HL-60/S4 treated with retinoic acid at 250 ng/mL for 4 days and 3 days (cell line): ENCODE measurements at regions not wholly inside any gene's neighbourhood (a gene's known extent, or its start where the extent isn't known, plus 50 kb on each side); places are given as distances from the start of the nearest gene placed in this dataset.

ENCODE experiments used
- in situ Hi-C: fragments of 300-500 bp; cut with MboI; formaldehyde crosslinking; loops from 2 replicates; pipeline ENCODE4 v1.7.0; 2022; ENCODE audit warnings: low sequenced_read_pairs

- in situ Hi-C loops: no loop called here
Observed at GRCh38 chr2:221096706-221097567, 475.2 kb downstream of the EPHA4 start.

- in situ Hi-C loops: no loop called here
Observed at GRCh38 chr2:221097568-221097915, 474.6 kb downstream of the EPHA4 start.

GRCh38 chr2:221097949-221098348, 474.2 kb downstream of the EPHA4 start:
- in situ Hi-C loops: no loop called here

- in situ Hi-C loops: no loop called here
Observed at GRCh38 chr2:221100467-221101089, 471.5 kb downstream of the EPHA4 start.

- in situ Hi-C loops: no loop called here
Observed at GRCh38 chr2:221102896-221103688, 469.0 kb downstream of the EPHA4 start.

GRCh38 chr2:221103930-221104329, 468.2 kb downstream of the EPHA4 start:
- in situ Hi-C loops: no loop called here

- in situ Hi-C loops: no loop called here
Observed at GRCh38 chr2:221104361-221104811, 467.7 kb downstream of the EPHA4 start.

GRCh38 chr2:221106241-221106640, 465.9 kb downstream of the EPHA4 start:
- in situ Hi-C loops: no loop called here

GRCh38 chr2:221107424-221107823, 464.7 kb downstream of the EPHA4 start:
- in situ Hi-C loops: no loop called here

- in situ Hi-C loops: no loop called here
Observed at GRCh38 chr2:221109552-221109951, 462.6 kb downstream of the EPHA4 start.

- in situ Hi-C loops: no loop called here
Observed at GRCh38 chr2:221111739-221112138, 460.4 kb downstream of the EPHA4 start.

GRCh38 chr2:221112744-221113143, 459.4 kb downstream of the EPHA4 start:
- in situ Hi-C loops: no loop called here

- in situ Hi-C loops: no loop called here
Observed at GRCh38 chr2:221115944-221116343, 456.2 kb downstream of the EPHA4 start.

GRCh38 chr2:221120643-221121042, 451.5 kb downstream of the EPHA4 start:
- in situ Hi-C loops: no loop called here

- in situ Hi-C loops: no loop called here
Observed at GRCh38 chr2:221123396-221123795, 448.7 kb downstream of the EPHA4 start.

- in situ Hi-C loops: no loop called here
Observed at GRCh38 chr2:221124532-221125240, 447.4 kb downstream of the EPHA4 start.

- in situ Hi-C loops: no loop called here
Observed at GRCh38 chr2:221125691-221126090, 446.4 kb downstream of the EPHA4 start.

GRCh38 chr2:221129657-221130056, 442.4 kb downstream of the EPHA4 start:
- in situ Hi-C loops: no loop called here

- in situ Hi-C loops: no loop called here
Observed at GRCh38 chr2:221130431-221130830, 441.7 kb downstream of the EPHA4 start.

- in situ Hi-C loops: no loop called here
Observed at GRCh38 chr2:221133941-221134340, 438.2 kb downstream of the EPHA4 start.

- in situ Hi-C loops: no loop called here
Observed at GRCh38 chr2:221134718-221135117, 437.4 kb downstream of the EPHA4 start.
